Osteoblast (primary cell): ENCODE measurements at regions not wholly inside any gene's neighbourhood (a gene's known extent, or its start where the extent isn't known, plus 50 kb on each side); places are given as distances from the start of the nearest gene placed in this dataset.
"Not testable (repeated sequence)": the region's sequence is repeated elsewhere in the genome, so short reads cannot be mapped to it uniquely, and the experiment has no call there.

Source experiments
- DNase-seq: peaks from one replicate; pipeline ENCODE4 v3.0.0; 2011; ENCODE audit warnings: low spot score, mixed read lengths; ENCODE audit not compliant: insufficient read length; ENCODE audit errors: missing footprints
- H2AFZ ChIP-seq: 2 replicates; pipeline ENCODE4 v1.6.0; 2011; ENCODE audit warnings: mild to moderate bottlenecking, low read length
- H3K27ac ChIP-seq: 2 replicates; pipeline ENCODE4 v1.5.1; 2011; ENCODE audit warnings: mild to moderate bottlenecking, low read depth, low read length, moderate library complexity
- H3K27me3 ChIP-seq: 2 replicates; pipeline ENCODE4 v1.6.0; 2012; ENCODE audit warnings: mild to moderate bottlenecking, control low read depth, inconsistent platforms, low read length, moderate library complexity; ENCODE audit not compliant: insufficient read depth
- H3K36me3 ChIP-seq: 2 replicates; pipeline ENCODE4 v1.5.1; 2011; ENCODE audit warnings: mild to moderate bottlenecking, low read length, control low read depth, moderate library complexity; ENCODE audit not compliant: insufficient read depth
- H3K4me1 ChIP-seq: 2 replicates; pipeline ENCODE4 v1.5.1; 2011; ENCODE audit warnings: mild to moderate bottlenecking, low read length, control low read depth, moderate library complexity; ENCODE audit not compliant: insufficient read depth
- H3K4me2 ChIP-seq: 2 replicates; pipeline ENCODE4 v1.6.0; 2011; ENCODE audit warnings: mild to moderate bottlenecking, low read length; ENCODE audit not compliant: insufficient read depth
- H3K4me3 ChIP-seq: fragments of 200-600 bp; sonication (generic); 3 replicates; pipeline ENCODE4 v1.5.1; 2012; ENCODE audit warnings: mild to moderate bottlenecking, low read length, inconsistent platforms; ENCODE audit not compliant: insufficient read depth
- H3K79me2 ChIP-seq: 2 replicates; pipeline ENCODE4 v1.6.0; 2012; ENCODE audit warnings: mild to moderate bottlenecking, low read length, control low read depth, inconsistent platforms; ENCODE audit not compliant: insufficient read depth
- H3K9me3 ChIP-seq: 2 replicates; pipeline ENCODE4 v1.5.1; 2011; ENCODE audit warnings: low read depth, low read length, control low read depth
- H4K20me1 ChIP-seq: 2 replicates; pipeline ENCODE4 v1.6.0; 2012; ENCODE audit warnings: mild to moderate bottlenecking, low read length, control low read depth; ENCODE audit not compliant: insufficient read depth
- TF ChIP-seq, protein P1 (sequence below): IDR thresholded peaks from 2 replicates; pipeline ENCODE4 v1.5.1; 2011; ENCODE audit warnings: mild to moderate bottlenecking, low read depth, low read length, moderate library complexity; ENCODE audit errors: extremely low read depth

DNA sequence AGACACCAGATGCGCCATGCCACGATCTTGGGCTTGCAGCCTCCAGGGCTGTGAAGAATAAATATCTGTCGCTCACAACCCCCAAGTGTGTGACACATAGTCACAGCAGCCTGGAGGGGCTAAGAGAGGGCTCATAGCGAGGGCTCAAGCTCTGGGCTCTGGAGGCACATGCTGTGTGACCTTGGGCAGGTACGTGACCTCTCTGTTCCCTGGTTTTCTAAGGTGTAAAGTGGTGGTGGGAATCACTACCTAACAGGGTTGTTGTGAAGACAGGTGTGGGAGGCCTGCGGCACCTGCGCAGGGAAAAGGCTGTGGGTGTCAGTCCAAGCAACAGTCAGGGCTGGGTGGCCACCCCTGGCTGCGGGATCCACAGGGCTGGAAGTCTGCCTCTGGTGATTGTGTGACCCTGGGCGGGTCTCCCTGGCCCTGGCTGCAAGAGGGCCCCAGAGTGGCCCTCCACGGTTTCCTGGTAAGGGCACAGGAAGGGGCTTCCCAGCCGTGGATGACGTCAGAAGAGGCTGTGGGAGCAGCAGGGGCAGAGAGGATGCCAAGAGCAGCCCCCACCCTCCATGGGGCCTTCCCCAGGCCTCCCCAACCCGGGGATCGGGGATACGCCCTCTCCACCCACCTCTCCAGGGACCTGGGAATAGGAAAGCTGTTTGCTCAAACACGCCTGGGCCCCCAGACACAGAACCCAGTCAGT, 218.8 kb upstream of the SGCG start:
- no peak for DNase-seq
- Histone ChIP-seq H4K20me1 (no peaks in the 10 kb centered on the region), H3K4me1 (no peaks in the 10 kb centered on the region), H3K27ac (no peak overlapping the region), H3K4me2 (no peak overlapping the region), H3K9me3 (no peaks in the 10 kb centered on the region), H3K36me3 (no peaks in the 10 kb centered on the region), H3K27me3 (no peaks in the 10 kb centered on the region), H3K4me3 (no peak overlapping the region), H3K79me2 (no peaks in the 10 kb centered on the region), H2AFZ (no peak overlapping the region)
- TF ChIP-seq, protein P1, sequence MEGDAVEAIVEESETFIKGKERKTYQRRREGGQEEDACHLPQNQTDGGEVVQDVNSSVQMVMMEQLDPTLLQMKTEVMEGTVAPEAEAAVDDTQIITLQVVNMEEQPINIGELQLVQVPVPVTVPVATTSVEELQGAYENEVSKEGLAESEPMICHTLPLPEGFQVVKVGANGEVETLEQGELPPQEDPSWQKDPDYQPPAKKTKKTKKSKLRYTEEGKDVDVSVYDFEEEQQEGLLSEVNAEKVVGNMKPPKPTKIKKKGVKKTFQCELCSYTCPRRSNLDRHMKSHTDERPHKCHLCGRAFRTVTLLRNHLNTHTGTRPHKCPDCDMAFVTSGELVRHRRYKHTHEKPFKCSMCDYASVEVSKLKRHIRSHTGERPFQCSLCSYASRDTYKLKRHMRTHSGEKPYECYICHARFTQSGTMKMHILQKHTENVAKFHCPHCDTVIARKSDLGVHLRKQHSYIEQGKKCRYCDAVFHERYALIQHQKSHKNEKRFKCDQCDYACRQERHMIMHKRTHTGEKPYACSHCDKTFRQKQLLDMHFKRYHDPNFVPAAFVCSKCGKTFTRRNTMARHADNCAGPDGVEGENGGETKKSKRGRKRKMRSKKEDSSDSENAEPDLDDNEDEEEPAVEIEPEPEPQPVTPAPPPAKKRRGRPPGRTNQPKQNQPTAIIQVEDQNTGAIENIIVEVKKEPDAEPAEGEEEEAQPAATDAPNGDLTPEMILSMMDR: no peak

DNA sequence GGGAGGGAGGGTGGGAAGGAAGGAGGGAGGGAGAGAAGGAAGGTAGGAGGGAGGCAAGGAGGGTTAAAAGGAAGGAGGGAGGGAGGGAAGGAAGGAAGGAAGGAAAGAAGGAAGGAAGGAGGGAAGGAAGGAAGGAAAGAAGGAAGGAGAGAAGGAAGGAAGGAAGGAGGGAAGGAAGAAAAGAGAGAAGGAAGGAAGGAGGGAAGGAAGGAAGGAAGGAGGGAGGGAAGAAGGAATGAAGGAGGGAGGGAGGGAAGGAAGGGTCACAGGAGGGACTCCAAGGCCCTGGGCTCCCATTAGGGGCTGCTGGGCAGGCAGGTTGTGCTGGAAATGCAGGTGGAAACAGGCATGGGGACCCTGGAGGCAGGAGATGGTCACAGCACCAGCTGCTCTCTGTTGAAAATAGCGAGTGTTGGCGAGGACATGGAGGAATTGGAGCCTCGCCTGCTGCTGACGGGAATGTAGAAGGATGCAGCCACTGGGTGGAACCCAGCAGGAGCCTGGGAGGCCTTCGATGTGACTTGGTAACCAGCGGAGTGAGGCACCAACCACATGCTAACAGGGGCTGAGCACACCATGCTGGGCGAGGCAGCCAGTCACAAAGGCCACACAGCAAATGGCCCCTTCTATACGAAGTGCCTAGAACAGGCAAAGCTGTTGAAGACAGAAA, 217.3 kb upstream of the SGCG start:
- H3K9me3 ChIP-seq, H4K20me1 ChIP-seq, H3K4me1 ChIP-seq, H3K36me3 ChIP-seq, H3K4me3 ChIP-seq, H2AFZ ChIP-seq, H3K27me3 ChIP-seq, H3K79me2 ChIP-seq, H3K27ac ChIP-seq, H3K4me2 ChIP-seq, DNase-seq: not testable (repeated sequence)

DNA sequence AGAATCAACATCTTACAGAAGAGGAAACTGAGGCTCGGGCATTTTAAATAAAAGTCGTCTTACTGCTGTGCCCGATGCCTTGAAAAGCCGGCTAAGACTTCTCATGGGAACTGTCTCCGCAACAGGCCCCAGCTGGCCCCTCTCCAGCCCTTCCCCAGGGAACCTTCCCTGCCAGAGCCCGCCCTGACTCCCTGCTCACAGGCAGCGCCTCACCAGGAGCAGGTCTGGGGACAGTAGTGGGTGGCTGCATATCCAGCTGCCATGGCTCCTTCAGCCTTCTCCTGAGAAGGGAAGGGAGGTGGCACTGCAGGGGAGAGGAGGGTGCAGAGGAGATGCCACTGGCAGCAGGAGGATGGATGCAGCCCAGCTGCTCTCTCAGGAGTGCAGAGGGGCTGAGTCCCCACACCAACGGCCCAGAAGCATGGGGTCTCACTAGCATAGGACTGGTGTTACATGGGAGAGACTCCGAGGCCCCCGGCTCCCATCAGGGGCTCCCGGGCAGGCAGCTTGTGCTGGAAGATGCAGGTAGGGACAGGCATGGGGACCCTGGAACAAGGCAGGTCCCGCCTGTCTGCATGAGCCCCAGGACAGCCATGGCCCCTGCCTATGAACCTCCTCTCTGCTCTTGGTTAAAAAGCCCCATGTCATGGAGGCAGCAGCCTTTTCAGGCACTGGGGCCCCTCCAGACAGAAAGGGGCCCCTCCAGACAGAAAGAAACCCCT, 216.4 kb upstream of the SGCG start:
- Histone ChIP-seq H3K4me3 (no peak overlapping the region), H3K27ac (no peak overlapping the region), H3K4me2 (no peak overlapping the region), H3K4me1 (no peaks in the 10 kb centered on the region), H3K79me2 (no peaks in the 10 kb centered on the region), H3K27me3 (no peaks in the 10 kb centered on the region), H2AFZ (no peak overlapping the region), H4K20me1 (no peaks in the 10 kb centered on the region), H3K36me3 (no peaks in the 10 kb centered on the region), H3K9me3 (no peaks in the 10 kb centered on the region)
- no peak for DNase-seq
- TF ChIP-seq, protein P1: no peak

DNA sequence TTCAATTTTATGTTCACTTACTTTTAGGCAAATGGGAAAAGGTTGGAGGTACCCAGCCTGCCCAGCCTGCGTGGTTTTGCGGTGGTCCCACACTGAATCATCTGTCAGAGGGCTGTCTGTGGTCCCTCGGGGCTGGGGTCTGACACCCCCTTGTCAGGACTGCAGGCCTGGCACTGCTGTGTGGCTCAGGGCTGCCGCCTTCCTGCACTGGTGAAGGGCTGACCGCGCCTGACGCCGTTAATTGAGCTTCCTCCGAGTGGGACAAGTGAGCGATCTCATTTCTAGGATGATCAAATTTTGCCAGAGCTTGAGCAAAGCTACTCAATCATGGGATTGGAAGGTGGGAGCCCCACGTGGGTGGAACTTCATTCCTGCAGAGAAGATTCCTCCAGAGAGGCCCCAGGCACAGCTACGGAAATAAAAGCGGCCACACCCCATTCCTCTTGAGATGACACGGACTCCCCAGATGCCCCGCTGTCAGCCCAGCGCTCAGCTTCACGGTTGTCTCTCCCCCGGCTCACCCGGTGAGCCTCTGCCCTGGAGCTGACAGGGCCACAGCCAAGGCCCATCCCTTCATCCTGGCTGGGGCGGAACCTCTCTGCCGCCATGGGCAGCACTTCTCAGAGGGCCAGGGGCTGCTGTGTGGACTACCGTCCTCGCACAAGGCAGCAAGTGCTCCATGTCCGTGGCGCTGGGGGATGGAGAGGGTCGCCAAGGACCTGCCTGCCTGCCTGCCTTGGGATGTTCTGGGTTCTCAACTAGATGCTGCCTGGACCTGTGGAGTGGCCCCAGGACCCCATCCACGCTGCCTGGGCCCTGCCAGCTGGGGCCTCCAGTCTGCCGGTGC, 215.5 kb upstream of the SGCG start:
- H3K4me3 ChIP-seq, H3K36me3 ChIP-seq, H3K4me2 ChIP-seq, H3K27ac ChIP-seq, DNase-seq, H3K4me1 ChIP-seq, H3K27me3 ChIP-seq, H3K79me2 ChIP-seq, H2AFZ ChIP-seq, H4K20me1 ChIP-seq, H3K9me3 ChIP-seq: not testable (repeated sequence)

DNA sequence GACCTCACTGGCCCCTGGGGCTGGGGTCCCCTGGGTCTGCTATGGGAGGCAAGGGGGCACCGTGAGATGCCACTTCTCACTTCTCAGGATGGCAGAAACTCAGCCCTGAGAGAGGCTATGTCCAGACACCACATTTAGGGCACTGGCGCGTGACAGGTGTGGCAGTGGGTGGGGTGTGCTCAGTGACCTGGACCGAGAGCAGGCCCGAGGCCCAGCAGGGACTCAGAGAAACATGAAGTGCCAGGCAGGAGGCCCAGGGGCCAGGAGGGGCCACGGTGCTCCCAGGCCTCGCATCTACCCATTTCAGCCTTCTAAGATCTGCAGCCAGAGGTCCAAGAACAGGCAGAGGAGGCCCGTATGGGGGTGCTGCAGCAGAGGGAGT, 214.9 kb upstream of the SGCG start:
- H3K36me3 ChIP-seq, DNase-seq, H3K9me3 ChIP-seq, H4K20me1 ChIP-seq, H3K27me3 ChIP-seq, H2AFZ ChIP-seq, H3K79me2 ChIP-seq, H3K4me3 ChIP-seq, H3K4me1 ChIP-seq, H3K4me2 ChIP-seq, H3K27ac ChIP-seq: not testable (repeated sequence)

DNA sequence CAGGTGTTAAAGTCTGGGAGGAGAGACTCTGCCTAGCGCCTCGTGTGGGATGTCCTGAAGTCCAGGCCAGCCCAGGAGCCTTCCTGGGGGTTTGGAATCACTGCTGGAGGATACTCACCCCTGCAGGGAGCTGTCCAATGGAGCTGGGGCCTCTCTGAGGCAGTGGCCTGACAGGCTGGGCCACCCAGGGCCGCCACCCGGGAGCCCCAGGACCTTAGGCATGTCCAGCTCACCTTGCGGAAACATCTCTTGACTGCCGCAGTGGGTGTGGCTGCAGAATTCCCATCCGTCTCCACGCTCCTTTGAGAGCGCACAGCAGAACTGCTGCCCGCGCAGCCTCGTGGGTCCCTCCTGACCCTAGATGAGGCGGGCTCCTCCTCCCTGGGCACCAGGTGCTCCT, 214.0 kb upstream of the SGCG start:
- not testable (repeated sequence) for H3K79me2 ChIP-seq, H3K27me3 ChIP-seq, H4K20me1 ChIP-seq, DNase-seq, H3K9me3 ChIP-seq, H3K27ac ChIP-seq, H3K4me2 ChIP-seq, H3K36me3 ChIP-seq, H3K4me3 ChIP-seq, H2AFZ ChIP-seq, H3K4me1 ChIP-seq
